OCI-LY1 (cell line): ENCODE measurements at regions not wholly inside any gene's neighbourhood (a gene's known extent, or its start where the extent isn't known, plus 50 kb on each side); places are given as distances from the start of the nearest gene placed in this dataset.

Experiments used
- CTCF ChIP-seq: fragments of 200-600 bp; sonication (generic), shearing (Covaris generic); IDR thresholded peaks from 2 replicates; pipeline ENCODE4 v1.5.1; 2017; ENCODE audit warnings: mild to moderate bottlenecking, antibody characterized with exemption, low read length, moderate library complexity, mixed read lengths
- EZH2 ChIP-seq: fragments of 200-600 bp; sonication (generic), shearing (Covaris generic); IDR thresholded peaks from 2 replicates; pipeline ENCODE4 v1.8.0; 2017; ENCODE audit warnings: borderline replicate concordance, mixed run types, mild to moderate bottlenecking, antibody characterized with exemption, low read length, moderate library complexity, mixed read lengths

GRCh38 chr7:155402941-155403340, 55.0 kb upstream of the EN2 start:
- TF ChIP-seq CTCF (no peak), EZH2 (no peak)
